B cell (primary cell): ENCODE measurements at regions not wholly inside any gene's neighbourhood (a gene's known extent, or its start where the extent isn't known, plus 50 kb on each side); places are given as distances from the start of the nearest gene placed in this dataset.

Experiments used
- ATAC-seq: fragments of 200-7000 bp; cut with Tn5 transposase; one replicate; pipeline ENCODE4 v1.10.0; 2021; ENCODE audit warnings: low read depth, mild to moderate bottlenecking, moderate number of reproducible peaks, moderate library complexity
- CTCF ChIA-PET: fragments of 350-600 bp; sonication (Branson Sonifier 250); formaldehyde crosslinking; loops from one replicate; lab custom pipeline; 2021; ENCODE audit warnings: antibody characterized with exemption, inconsistent platforms; lab: Charles Lee
- POLR2A ChIA-PET: fragments of 350-600 bp; sonication (Branson Sonifier 250); formaldehyde crosslinking; loops from one replicate; lab custom pipeline; 2021; ENCODE audit warnings: antibody characterized with exemption; lab: Charles Lee
- DNase-seq: peaks from one replicate; pipeline ENCODE4 v3.0.0; 2013
- H2AFZ ChIP-seq: 2 replicates; pipeline ENCODE4 v1.6.1; 2012; ENCODE audit warnings: mild to moderate bottlenecking, low read depth, low read length; ENCODE audit not compliant: insufficient read depth, poor library complexity, severe bottlenecking
- H3K27ac ChIP-seq, 2 donors: 1 replicate in 1 of 2; 2 replicates in 1 of 2; pipeline ENCODE4 v1.5.1; 2012 to 2013; ENCODE audit warnings: low read length in 2 of 2, mild to moderate bottlenecking in 2 of 2, moderate library complexity in 1 of 2
- H3K27me3 ChIP-seq, 4 experiments: fragments of 200-600 bp in 1 of 4; sonication (generic) in 1 of 4; replicated peaks in 1 of 4; 1 replicate in 2 of 4; 2 replicates in 2 of 4; pipeline versions ENCODE4 v1.6.1 to v1.7.0; 2013 to 2016; ENCODE audit warnings: low read length in 3 of 4, mild to moderate bottlenecking in 2 of 4, mixed read lengths in 1 of 4, moderate library complexity in 1 of 4; ENCODE audit not compliant: insufficient read depth in 4 of 4, control insufficient read depth in 3 of 4; ENCODE audit errors: control extremely low read depth in 1 of 4
- H3K36me3 ChIP-seq, 2 experiments: replicated peaks in 1 of 2; 1 replicate in 1 of 2; 2 replicates in 1 of 2; pipeline versions ENCODE4 v1.6.1 to v1.7.1; 2013; ENCODE audit warnings: low read length in 1 of 2; ENCODE audit not compliant: insufficient read depth in 2 of 2, control insufficient read depth in 1 of 2; ENCODE audit errors: control extremely low read depth in 1 of 2, extremely low read depth in 1 of 2
- H3K4me1 ChIP-seq, 2 donors: fragments of 200-600 bp in 1 of 2; sonication (generic) in 1 of 2; 1 replicate in 1 of 2; 2 replicates in 1 of 2; pipeline versions ENCODE4 v1.5.1 to v1.6.1; 2013 to 2017; ENCODE audit warnings: low read length in 2 of 2; ENCODE audit not compliant: control insufficient read depth in 2 of 2, insufficient read depth in 2 of 2
- H3K4me2 ChIP-seq: replicated peaks from 2 replicates; pipeline ENCODE3; 2012; ENCODE audit warnings: mild to moderate bottlenecking, low read depth, low read length; ENCODE audit not compliant: poor library complexity, severe bottlenecking
- H3K4me3 ChIP-seq, 5 experiments: fragments of 200-600 bp in 1 of 5; sonication (generic) in 1 of 5; 1 replicate in 3 of 5; 2 replicates in 2 of 5; pipeline versions ENCODE4 v1.5.1 to v1.7.0; 2011 to 2016; ENCODE audit warnings: low read length in 4 of 5, mild to moderate bottlenecking in 4 of 5, low read depth in 2 of 5, control low read depth in 1 of 5, moderate library complexity in 1 of 5; ENCODE audit not compliant: insufficient read depth in 1 of 5; ENCODE audit errors: control extremely low read depth in 1 of 5, extremely low read depth in 1 of 5
- H3K79me2 ChIP-seq: fragments of 200-600 bp; sonication (generic); one replicate; pipeline ENCODE4 v1.6.0; 2016; ENCODE audit warnings: low read length; ENCODE audit not compliant: control insufficient read depth, insufficient read depth
- H3K9ac ChIP-seq: fragments of 200-600 bp; sonication (generic); 2 replicates; pipeline ENCODE4 v1.6.1; 2017; ENCODE audit warnings: mild to moderate bottlenecking, low read length, moderate library complexity
- H3K9me3 ChIP-seq, 3 donors: one replicate each; pipeline versions ENCODE4 v1.6.1 to v1.7.1; 2013; ENCODE audit warnings: low read length in 2 of 3; ENCODE audit not compliant: control insufficient read depth in 2 of 3, insufficient read depth in 1 of 3; ENCODE audit errors: control extremely low read depth in 1 of 3
- H4K20me1 ChIP-seq: 2 replicates; pipeline ENCODE4 v1.6.0; 2012; ENCODE audit warnings: mild to moderate bottlenecking, low read length; ENCODE audit not compliant: insufficient read depth, control insufficient read depth, poor library complexity, severe bottlenecking
- H3K27ac Mint-ChIP-seq: one replicate; pipeline ENCODE4 v1.8.0; 2021; ENCODE audit warnings: mixed read lengths
- H3K27me3 Mint-ChIP-seq: one replicate; pipeline ENCODE4 v1.8.0; 2021; ENCODE audit warnings: mixed read lengths
- H3K4me1 Mint-ChIP-seq: one replicate; pipeline ENCODE4 v1.8.0; 2021; ENCODE audit warnings: mixed read lengths
- H3K4me3 Mint-ChIP-seq: one replicate; pipeline ENCODE4 v1.8.0; 2021; ENCODE audit warnings: mixed read lengths
- H3K9me3 Mint-ChIP-seq: one replicate; pipeline ENCODE4 v1.8.0; 2022; ENCODE audit warnings: mixed read lengths; ENCODE audit not compliant: insufficient read depth
- CTCF ChIP-seq: fragments of 200-600 bp; IDR thresholded peaks from one replicate; pipeline ENCODE4 v1.8.0; 2022; ENCODE audit warnings: antibody characterized with exemption, mild to moderate bottlenecking
- EZH2 ChIP-seq: IDR thresholded peaks from 2 replicates; pipeline ENCODE4 v1.6.1; 2012; ENCODE audit warnings: borderline replicate concordance, low read depth, mild to moderate bottlenecking, moderate library complexity, low read length; ENCODE audit not compliant: insufficient read depth, poor library complexity, severe bottlenecking
- WGBS: methylation state at CpG from one replicate; pipeline ENCODE4 v1.1.5; 2013; ENCODE audit warnings: missing lambda C conversion rate; ENCODE audit not compliant: insufficient coverage; 5-methylcytosine and 5-hydroxymethylcytosine counted together
- intact Hi-C: fragments of 100-400 bp; cut with micrococcal nuclease; formaldehyde crosslinking; loops from one replicate; pipeline ENCODE4 v1.10.0; 2022

- Histone ChIP-seq H3K27me3 (no peaks in the 10 kb centered on the region), H3K27ac (no peak overlapping the region), H4K20me1 (no peaks in the 10 kb centered on the region), H3K4me3 (no peak overlapping the region), H3K4me2 (no peak overlapping the region), H3K79me2 (no peaks in the 10 kb centered on the region), H3K4me1 (no peaks in the 10 kb centered on the region), H3K36me3 (no peaks in the 10 kb centered on the region), H3K9me3 (peaks cover 0 to 3% (median 0%) of the 10 kb centered on the region in 3 donors), H2AFZ (no peak overlapping the region), H3K9ac (no peak overlapping the region)
- intact Hi-C loops = no loop called here
- Mint-ChIP-seq H3K27me3 (peaks cover 14% of the 10 kb centered on the region), H3K4me3 (no peak overlapping the region), H3K4me1 (no peaks in the 10 kb centered on the region), H3K9me3 (peaks cover 2% of the 10 kb centered on the region), H3K27ac (no peak overlapping the region)
- 59% methylated on average over 8 of the region's 15 CpGs for WGBS
- TF ChIP-seq EZH2 = no peak
- no peak for TF ChIP-seq CTCF
- CTCF ChIA-PET = no interaction called here
- no peak for DNase-seq
- no peak for ATAC-seq
- POLR2A ChIA-PET = no interaction called here
Observed at GRCh38 chr10:117675514-117676055, 133.0 kb downstream of the EMX2 start.

- H3K4me2 ChIP-seq = no peak overlapping the region
- no peak overlapping the region for H3K27ac ChIP-seq
- H3K4me1 Mint-ChIP-seq = no peaks in the 10 kb centered on the region
- H2AFZ ChIP-seq = no peak overlapping the region
- POLR2A ChIA-PET = no interaction called here
- TF ChIP-seq EZH2 = no peak
- no peak for TF ChIP-seq CTCF
- H3K9me3 Mint-ChIP-seq = peaks cover 2% of the 10 kb centered on the region
- no peak overlapping the region for H3K4me3 Mint-ChIP-seq
- DNase-seq (no peak), ATAC-seq (no peak)
- H3K4me3 ChIP-seq = no peak overlapping the region
- no peaks in the 10 kb centered on the region for H3K4me1 ChIP-seq
- peaks cover 14% of the 10 kb centered on the region for H3K27me3 Mint-ChIP-seq
- peaks cover 0 to 3% (median 0%) of the 10 kb centered on the region in 3 donors for H3K9me3 ChIP-seq
- H3K27me3 ChIP-seq = no peaks in the 10 kb centered on the region
- no peak overlapping the region for H3K9ac ChIP-seq
- intact Hi-C loops = no loop called here
- H4K20me1 ChIP-seq = no peaks in the 10 kb centered on the region
- no peaks in the 10 kb centered on the region for H3K36me3 ChIP-seq
- CTCF ChIA-PET = no interaction called here
- WGBS = 68% methylated on average over 5 of the region's 7 CpGs
- no peaks in the 10 kb centered on the region for H3K79me2 ChIP-seq
- H3K27ac Mint-ChIP-seq = no peak overlapping the region
Observed at GRCh38 chr10:117677239-117677638, 134.7 kb downstream of the EMX2 start.
